ENCODE measurements at regions not wholly inside any gene's neighbourhood (a gene's known extent, or its start where the extent isn't known, plus 50 kb on each side); places are given as distances from the start of the nearest gene placed in this dataset.

DNA sequence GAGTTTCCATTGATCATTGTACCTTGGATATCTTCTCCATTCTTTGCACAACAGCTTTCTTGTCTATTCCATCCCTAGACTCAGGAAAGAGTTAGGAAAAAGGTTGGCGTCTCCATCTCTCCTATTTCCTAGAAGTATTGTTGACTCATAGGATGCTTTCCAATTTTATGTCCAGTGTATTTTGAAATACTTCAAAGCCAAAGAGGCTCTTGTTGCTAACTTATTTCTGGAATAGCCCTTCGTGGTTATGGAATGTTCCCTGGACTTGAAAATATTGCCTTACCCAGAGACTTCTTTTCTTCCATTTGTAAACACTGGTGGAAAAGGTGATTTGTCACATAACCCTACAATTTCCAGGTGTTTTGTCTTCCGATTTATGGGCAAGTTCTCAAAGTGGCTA is 402.3 kb upstream of the ZNF608 start:
- no TSS peak for BruUV-seq (replicated peaks)
- ChIA-PET CTCF (no interaction called here), POLR2A (ENCODE audit: unreplicated experiment) (interaction anchor here (0.7 kb wide), 1 partner anchor 640 kb away, joined by 3 read pairs; no protein-coding TSS in a partner anchor)
- Histone ChIP-seq H2AFZ (ENCODE audit: low read length) (no peak overlapping the region), H3K27me3 (ENCODE audit: low read length) (no peaks in the 10 kb centered on the region), H3K36me3 (ENCODE audit: low read depth, low read length) (no peaks in the 10 kb centered on the region), H3K79me2 (ENCODE audit: low read length) (no peaks in the 10 kb centered on the region), H3K9me3 (ENCODE audit: low read length) (no peaks in the 10 kb centered on the region), H3K4me3 (ENCODE audit: low read length) (no peak overlapping the region), H3F3A (ENCODE audit: low read length, unreplicated experiment) (no peaks in the 10 kb centered on the region), H3K9me2 (replicated peaks; ENCODE audit: low read length) (no peaks in the 10 kb centered on the region), H3K9ac (ENCODE audit: low read length) (no peak overlapping the region), H3K4me1 (ENCODE audit: insufficient read depth, low read length) (no peaks in the 10 kb centered on the region), H3K27ac (ENCODE audit: low read length) (no peak overlapping the region), H3K4me2 (ENCODE audit: low read length) (no peak overlapping the region), H4K20me1 (ENCODE audit: low read length) (no peaks in the 10 kb centered on the region)
- DNase-seq (no peak), ATAC-seq (no peak)
- intact Hi-C loops (cut with micrococcal nuclease) = no loop called here
- TF ChIP-seq, protein P1, sequence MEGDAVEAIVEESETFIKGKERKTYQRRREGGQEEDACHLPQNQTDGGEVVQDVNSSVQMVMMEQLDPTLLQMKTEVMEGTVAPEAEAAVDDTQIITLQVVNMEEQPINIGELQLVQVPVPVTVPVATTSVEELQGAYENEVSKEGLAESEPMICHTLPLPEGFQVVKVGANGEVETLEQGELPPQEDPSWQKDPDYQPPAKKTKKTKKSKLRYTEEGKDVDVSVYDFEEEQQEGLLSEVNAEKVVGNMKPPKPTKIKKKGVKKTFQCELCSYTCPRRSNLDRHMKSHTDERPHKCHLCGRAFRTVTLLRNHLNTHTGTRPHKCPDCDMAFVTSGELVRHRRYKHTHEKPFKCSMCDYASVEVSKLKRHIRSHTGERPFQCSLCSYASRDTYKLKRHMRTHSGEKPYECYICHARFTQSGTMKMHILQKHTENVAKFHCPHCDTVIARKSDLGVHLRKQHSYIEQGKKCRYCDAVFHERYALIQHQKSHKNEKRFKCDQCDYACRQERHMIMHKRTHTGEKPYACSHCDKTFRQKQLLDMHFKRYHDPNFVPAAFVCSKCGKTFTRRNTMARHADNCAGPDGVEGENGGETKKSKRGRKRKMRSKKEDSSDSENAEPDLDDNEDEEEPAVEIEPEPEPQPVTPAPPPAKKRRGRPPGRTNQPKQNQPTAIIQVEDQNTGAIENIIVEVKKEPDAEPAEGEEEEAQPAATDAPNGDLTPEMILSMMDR (conservative IDR thresholded peaks at IDR 0.05; ENCODE audit: low read depth, low read length) = no peak
- TF ChIP-seq EZH2 (IDR thresholded peaks at IDR 0.05; ENCODE audit: low read length, unreplicated experiment) (no peak), EZH2phosphoT487 (IDR thresholded peaks at IDR 0.05; ENCODE audit: borderline replicate concordance, low read length) (no peak)

DNA sequence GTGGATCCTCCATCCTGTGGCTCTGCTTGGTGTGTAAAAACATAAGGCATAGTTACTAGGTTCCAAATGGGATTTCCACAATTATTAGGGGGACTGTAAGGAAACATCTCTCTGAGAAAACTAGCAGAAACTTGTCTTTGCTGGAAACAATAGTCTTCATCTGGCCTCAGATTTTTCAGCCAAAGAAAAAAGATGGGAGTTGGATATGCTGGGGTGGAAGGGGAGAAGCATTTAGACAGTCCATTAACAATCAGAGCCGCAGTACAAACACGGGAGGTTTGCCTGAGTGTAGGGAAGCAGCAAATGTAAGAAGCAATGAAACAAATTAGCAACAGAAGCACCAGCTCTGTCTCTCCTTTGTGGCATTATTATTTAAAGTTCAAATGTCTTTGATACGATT is 402.7 kb upstream of the ZNF608 start:
- ChIA-PET POLR2A (ENCODE audit: unreplicated experiment) (no interaction called here), CTCF (no interaction called here)
- H2AFZ ChIP-seq (ENCODE audit: low read length) = no peak overlapping the region
- H3F3A ChIP-seq (ENCODE audit: low read length, unreplicated experiment) = no peaks in the 10 kb centered on the region
- TF ChIP-seq EZH2 (IDR thresholded peaks at IDR 0.05; ENCODE audit: low read length, unreplicated experiment) (no peak), EZH2phosphoT487 (IDR thresholded peaks at IDR 0.05; ENCODE audit: borderline replicate concordance, low read length) (no peak)
- TF ChIP-seq, protein P1 (conservative IDR thresholded peaks at IDR 0.05; ENCODE audit: low read depth, low read length) = no peak
- no peak overlapping the region for H3K4me2 ChIP-seq (ENCODE audit: low read length)
- H3K4me1 ChIP-seq (ENCODE audit: insufficient read depth, low read length) = no peaks in the 10 kb centered on the region
- H3K9me2 ChIP-seq (replicated peaks; ENCODE audit: low read length) = no peaks in the 10 kb centered on the region
- ATAC-seq (no peak), DNase-seq (no peak)
- no peak overlapping the region for H3K4me3 ChIP-seq (ENCODE audit: low read length)
- no peaks in the 10 kb centered on the region for H4K20me1 ChIP-seq (ENCODE audit: low read length)
- H3K27me3 ChIP-seq (ENCODE audit: low read length) = no peaks in the 10 kb centered on the region
- H3K9me3 ChIP-seq (ENCODE audit: low read length) = no peaks in the 10 kb centered on the region
- H3K27ac ChIP-seq (ENCODE audit: low read length) = no peak overlapping the region
- no peaks in the 10 kb centered on the region for H3K79me2 ChIP-seq (ENCODE audit: low read length)
- no peak overlapping the region for H3K9ac ChIP-seq (ENCODE audit: low read length)
- intact Hi-C loops (cut with micrococcal nuclease) = no loop called here
- H3K36me3 ChIP-seq (ENCODE audit: low read depth, low read length) = no peaks in the 10 kb centered on the region
- BruUV-seq (replicated peaks) = no TSS peak

GRCh38 chr5:125149527-125149926 is 403.1 kb upstream of the ZNF608 start:
- no peaks in the 10 kb centered on the region for H3K9me3 ChIP-seq (ENCODE audit: low read length)
- no peaks in the 10 kb centered on the region for H3K36me3 ChIP-seq (ENCODE audit: low read depth, low read length)
- ChIA-PET CTCF (no interaction called here), POLR2A (ENCODE audit: unreplicated experiment) (no interaction called here)
- no TSS peak for BruUV-seq (replicated peaks)
- H3K4me2 ChIP-seq (ENCODE audit: low read length) = no peak overlapping the region
- H2AFZ ChIP-seq (ENCODE audit: low read length) = no peak overlapping the region
- no peak overlapping the region for H3K9ac ChIP-seq (ENCODE audit: low read length)
- ATAC-seq = no peak
- no peak for DNase-seq
- H3F3A ChIP-seq (ENCODE audit: low read length, unreplicated experiment) = no peaks in the 10 kb centered on the region
- TF ChIP-seq EZH2phosphoT487 (IDR thresholded peaks at IDR 0.05; ENCODE audit: borderline replicate concordance, low read length) = no peak
- no peak for TF ChIP-seq EZH2 (IDR thresholded peaks at IDR 0.05; ENCODE audit: low read length, unreplicated experiment)
- TF ChIP-seq, protein P1 (conservative IDR thresholded peaks at IDR 0.05; ENCODE audit: low read depth, low read length) = no peak
- intact Hi-C loops (cut with micrococcal nuclease) = no loop called here
- no peaks in the 10 kb centered on the region for H3K79me2 ChIP-seq (ENCODE audit: low read length)
- no peaks in the 10 kb centered on the region for H3K4me1 ChIP-seq (ENCODE audit: insufficient read depth, low read length)
- no peaks in the 10 kb centered on the region for H3K27me3 ChIP-seq (ENCODE audit: low read length)
- H3K27ac ChIP-seq (ENCODE audit: low read length) = no peak overlapping the region
- H3K9me2 ChIP-seq (replicated peaks; ENCODE audit: low read length) = no peaks in the 10 kb centered on the region
- no peaks in the 10 kb centered on the region for H4K20me1 ChIP-seq (ENCODE audit: low read length)
- H3K4me3 ChIP-seq (ENCODE audit: low read length) = no peak overlapping the region
